ENCODE measurements at regions not wholly inside any gene's neighbourhood (a gene's known extent, or its start where the extent isn't known, plus 50 kb on each side); places are given as distances from the start of the nearest gene placed in this dataset.
A peak's percentile ranks its signal among the peaks of the same experiment; 100 is the strongest.
"Not testable (repeated sequence)": the region's sequence is repeated elsewhere in the genome, so short reads cannot be mapped to it uniquely, and the experiment has no call there.

GRCh38 chrX:83749736-83750135, 111.2 kb upstream of the CYLC1 start:
- H3K4me3 ChIP-seq; H3K36me3 ChIP-seq; H3K4me1 ChIP-seq; H3K27me3 ChIP-seq; ATAC-seq (ENCODE audit: low FRiP score in 2 of 2); H3K9me3 ChIP-seq; H3K27ac ChIP-seq: not testable (repeated sequence)
- DNase-seq, result peak in 1 of 2 donors; percentile 17
- WGBS, 2 donors, result 90% methylated on average over 23 of the region's 23 CpGs

DNA sequence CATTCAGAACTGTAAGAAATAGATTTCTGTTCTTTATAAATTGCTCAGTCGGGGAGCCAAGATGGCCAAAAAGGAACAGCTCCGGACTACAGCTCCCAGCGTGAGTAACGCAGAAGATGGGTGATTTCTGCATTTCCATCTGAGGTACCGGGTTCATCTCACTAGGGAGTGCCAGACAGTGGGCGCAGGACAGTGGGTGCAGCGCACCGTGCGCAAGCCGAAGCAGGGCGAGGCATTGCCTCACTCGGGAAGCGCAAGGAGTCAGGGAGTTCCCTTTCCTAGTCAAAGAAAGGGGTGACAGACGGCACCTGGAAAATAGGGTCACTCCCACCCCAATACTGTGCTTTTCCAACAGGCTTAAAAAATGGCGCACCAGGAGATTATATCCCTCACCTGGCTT, 110.5 kb upstream of the CYLC1 start:
- not testable (repeated sequence) for H3K27me3 ChIP-seq; H3K27ac ChIP-seq; H3K36me3 ChIP-seq; H3K9me3 ChIP-seq; H3K4me1 ChIP-seq; ATAC-seq (ENCODE audit: low FRiP score in 2 of 2); H3K4me3 ChIP-seq
- 84 to 100% methylated on average over 6 to 15 of the region's 15 CpGs for WGBS, 2 donors
- DNase-seq, result peak in 1 of 2 donors; percentile 15

- Histone ChIP-seq H3K4me3 (no peak overlapping the region), H3K36me3 (no peaks in the 10 kb centered on the region), H3K27me3 (no peaks in the 10 kb centered on the region), H3K9me3 (no peaks in the 10 kb centered on the region), H3K4me1 (no peaks in the 10 kb centered on the region), H3K27ac (no peak overlapping the region)
- ATAC-seq (ENCODE audit: low FRiP score in 2 of 2), result no peak
- no peak for TF ChIP-seq POLR2A (IDR thresholded peaks at IDR 0.05)
- no peak for TF ChIP-seq POLR2AphosphoS5 (IDR thresholded peaks at IDR 0.05)
- no peak for TF ChIP-seq EP300 (IDR thresholded peaks at IDR 0.05)
- TF ChIP-seq, protein P1, sequence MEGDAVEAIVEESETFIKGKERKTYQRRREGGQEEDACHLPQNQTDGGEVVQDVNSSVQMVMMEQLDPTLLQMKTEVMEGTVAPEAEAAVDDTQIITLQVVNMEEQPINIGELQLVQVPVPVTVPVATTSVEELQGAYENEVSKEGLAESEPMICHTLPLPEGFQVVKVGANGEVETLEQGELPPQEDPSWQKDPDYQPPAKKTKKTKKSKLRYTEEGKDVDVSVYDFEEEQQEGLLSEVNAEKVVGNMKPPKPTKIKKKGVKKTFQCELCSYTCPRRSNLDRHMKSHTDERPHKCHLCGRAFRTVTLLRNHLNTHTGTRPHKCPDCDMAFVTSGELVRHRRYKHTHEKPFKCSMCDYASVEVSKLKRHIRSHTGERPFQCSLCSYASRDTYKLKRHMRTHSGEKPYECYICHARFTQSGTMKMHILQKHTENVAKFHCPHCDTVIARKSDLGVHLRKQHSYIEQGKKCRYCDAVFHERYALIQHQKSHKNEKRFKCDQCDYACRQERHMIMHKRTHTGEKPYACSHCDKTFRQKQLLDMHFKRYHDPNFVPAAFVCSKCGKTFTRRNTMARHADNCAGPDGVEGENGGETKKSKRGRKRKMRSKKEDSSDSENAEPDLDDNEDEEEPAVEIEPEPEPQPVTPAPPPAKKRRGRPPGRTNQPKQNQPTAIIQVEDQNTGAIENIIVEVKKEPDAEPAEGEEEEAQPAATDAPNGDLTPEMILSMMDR (IDR thresholded peaks at IDR 0.05), result no peak
- DNase-seq, result no peak
- 7 to 17% methylated on average over 1 of the region's 1 CpG for WGBS, 2 donors
Observed at GRCh38 chrX:83759872-83760271, 101.1 kb upstream of the CYLC1 start.

DNA sequence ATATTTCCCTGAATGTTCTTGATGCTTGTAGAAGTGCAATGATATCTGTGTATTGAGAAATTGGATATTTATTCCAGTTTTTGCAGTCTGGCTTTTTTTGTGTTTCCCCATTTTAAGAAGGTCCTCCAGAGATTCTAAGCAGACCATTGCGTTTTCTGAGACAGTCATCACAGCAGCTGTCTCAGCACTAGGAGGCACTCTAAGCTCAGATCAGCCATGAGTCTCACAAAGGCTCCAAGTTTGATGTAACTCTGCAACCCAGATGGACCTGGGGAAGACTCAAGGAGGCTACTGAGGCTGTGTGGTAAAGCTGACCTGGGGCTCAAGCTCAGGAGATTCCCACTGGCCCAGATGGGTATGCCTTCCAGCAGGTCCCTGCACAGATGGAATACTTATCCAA, 89.3 kb upstream of the CYLC1 start:
- no peak for TF ChIP-seq POLR2AphosphoS5 (IDR thresholded peaks at IDR 0.05)
- no peak for TF ChIP-seq POLR2A (IDR thresholded peaks at IDR 0.05)
- TF ChIP-seq, protein P1 (IDR thresholded peaks at IDR 0.05), result no peak
- TF ChIP-seq EP300 (IDR thresholded peaks at IDR 0.05), result no peak
- DNase-seq (no peak), ATAC-seq (ENCODE audit: low FRiP score in 2 of 2) (no peak)
- Histone ChIP-seq H3K9me3 (no peaks in the 10 kb centered on the region), H3K4me1 (no peaks in the 10 kb centered on the region), H3K27me3 (no peaks in the 10 kb centered on the region), H3K36me3 (no peaks in the 10 kb centered on the region), H3K27ac (no peak overlapping the region), H3K4me3 (no peak overlapping the region)
- WGBS, 2 donors, result 21 to 42% methylated on average over 1 of the region's 1 CpG

Measured in upper lobe of left lung (tissue), 6 donors.